ENCODE measurements at regions not wholly inside any gene's neighbourhood (a gene's known extent, or its start where the extent isn't known, plus 50 kb on each side); places are given as distances from the start of the nearest gene placed in this dataset.

GRCh38 chr2:236874866-236875481 is 210.7 kb upstream of the COPS8 start:
- CTCF ChIA-PET: interaction anchor here (1.1 kb wide), 1 partner anchor 12 kb away, joined by 3 read pairs; no protein-coding TSS in a partner anchor

More at GRCh38 chr2:236874866-236875481, 210.7 kb upstream of the COPS8 start:
- 44% methylated on average over 3 of the region's 3 CpGs for WGBS (ENCODE audit: low lambda C conversion rate)
- H3K27ac ChIP-seq (ENCODE audit: low read depth in 2 of 2, low read length in 1 of 2): no peak overlapping the region
- no peak overlapping the region for H3K9ac ChIP-seq
- no peak for TF ChIP-seq RCOR1 (IDR thresholded peaks at IDR 0.05; ENCODE audit: low read length)
- TF ChIP-seq REST (IDR thresholded peaks at IDR 0.05; ENCODE audit: low read depth, low read length): no peak
- no peak for TF ChIP-seq MXI1 (IDR thresholded peaks at IDR 0.05; ENCODE audit: low read depth, low read length)
- TF ChIP-seq EP300 (IDR thresholded peaks at IDR 0.05; ENCODE audit: borderline replicate concordance in 1 of 2, low read depth in 1 of 2, low read length in 1 of 2): no peak
- no peak for TF ChIP-seq SMC3 (IDR thresholded peaks at IDR 0.05; ENCODE audit: low read depth, low read length)
- TF ChIP-seq GATA2 (CRISPR knock-in tag; IDR thresholded peaks at IDR 0.05): no peak
- TF ChIP-seq RFX5 (IDR thresholded peaks at IDR 0.05; ENCODE audit: low read length): no peak
- TF ChIP-seq POLR2AphosphoS5 (IDR thresholded peaks at IDR 0.05; ENCODE audit: low read depth, low read length): no peak
- no peak for TF ChIP-seq CTCF (IDR thresholded peaks at IDR 0.05)
- no peak for TF ChIP-seq USF2 (IDR thresholded peaks at IDR 0.05; ENCODE audit: borderline replicate concordance, low read depth, low read length)
- no peak for TF ChIP-seq FOSL2 (IDR thresholded peaks at IDR 0.05; ENCODE audit: borderline replicate concordance, low read depth)
- no peak for TF ChIP-seq MEF2A (IDR thresholded peaks at IDR 0.05; ENCODE audit: borderline replicate concordance, low read depth)
- no peak for TF ChIP-seq FOXM1 (IDR thresholded peaks at IDR 0.05; ENCODE audit: low read depth)
- no peak overlapping the region for H2AFZ ChIP-seq (ENCODE audit: low read depth)
- H4K20me1 ChIP-seq (ENCODE audit: insufficient read depth): no peaks in the 10 kb centered on the region
- H3K4me3 ChIP-seq (ENCODE audit: low read depth in 2 of 2, low read length in 1 of 2): no peak overlapping the region
- no peak for DNase-seq
- no peaks in the 10 kb centered on the region; a peak in 1 of 4 replicates for H3K4me1 ChIP-seq (ENCODE audit: control insufficient read depth in 1 of 2, insufficient read depth in 2 of 2, low read depth in 1 of 2, low read length in 1 of 2)
- no peaks in the 10 kb centered on the region for H3K27me3 ChIP-seq (ENCODE audit: insufficient read depth)
- no peaks in the 10 kb centered on the region for H3K36me3 ChIP-seq (replicated peaks in 1 of 2; ENCODE audit: control insufficient read depth in 1 of 2, insufficient read depth in 2 of 2, low read length in 1 of 2)
- H3K9me2 ChIP-seq: no peaks in the 10 kb centered on the region
- no peak overlapping the region for H3K4me2 ChIP-seq
- H3F3A ChIP-seq (replicated peaks; ENCODE audit: insufficient read depth): no peaks in the 10 kb centered on the region
- H3K79me2 ChIP-seq (ENCODE audit: insufficient read depth): no peaks in the 10 kb centered on the region
- no peaks in the 10 kb centered on the region for H3K9me3 ChIP-seq
- POLR2A ChIA-PET: no interaction called here
